EL (cell line): ENCODE measurements at regions not wholly inside any gene's neighbourhood (a gene's known extent, or its start where the extent isn't known, plus 50 kb on each side); places are given as distances from the start of the nearest gene placed in this dataset.
A peak's percentile ranks its signal among the peaks of the same experiment; 100 is the strongest.
"Not testable (repeated sequence)": the region's sequence is repeated elsewhere in the genome, so short reads cannot be mapped to it uniquely, and the experiment has no call there.

ENCODE experiments used
- DNase-seq: peaks from one replicate; pipeline ENCODE4 v3.0.0-alpha.2; 2016

GRCh38 chr9:134531220-134531970, 110.2 kb upstream of the COL5A1 start:
- no peak for DNase-seq

- DNase-seq = no peak
Measured at GRCh38 chr9:134532084-134532483, 109.5 kb upstream of the COL5A1 start.

- DNase-seq = not testable (repeated sequence)
Measured at GRCh38 chr9:134532661-134533060, 108.9 kb upstream of the COL5A1 start.

DNA sequence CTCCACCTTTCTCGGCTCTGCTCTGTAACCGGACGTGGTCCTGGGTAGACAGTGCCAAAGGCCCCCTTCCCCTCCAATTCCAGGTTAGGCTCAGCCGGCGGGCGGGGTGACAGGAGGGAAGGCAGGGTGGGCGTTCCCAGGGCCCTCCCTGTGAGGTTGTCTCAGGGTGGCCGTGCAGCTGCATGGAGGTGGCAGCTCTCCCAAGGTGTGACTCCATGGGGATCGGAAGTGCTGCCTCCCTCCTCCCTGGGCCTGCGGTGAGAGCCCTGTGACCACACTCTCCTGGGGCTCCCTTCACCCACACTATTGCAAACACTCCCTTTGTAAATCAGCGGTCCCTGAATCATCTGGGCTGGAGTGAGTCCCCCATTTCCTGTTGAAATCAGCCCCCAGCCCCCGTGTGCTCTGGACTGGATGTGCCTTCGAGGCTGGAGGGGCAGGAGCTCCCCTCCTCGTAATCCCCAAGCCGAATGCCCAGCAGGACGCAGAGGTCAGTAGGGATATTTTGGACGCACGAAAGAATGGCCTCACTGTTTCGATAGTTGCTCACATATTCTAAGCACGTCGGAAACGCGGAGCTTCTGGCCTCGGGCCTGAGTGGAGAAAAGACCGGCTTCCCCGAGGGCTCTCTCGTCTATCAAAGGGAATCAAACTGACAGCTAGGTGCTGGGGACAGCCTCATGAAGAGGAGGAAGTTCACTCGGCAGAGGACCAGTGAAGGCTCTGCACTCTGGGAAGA, 107.6 kb upstream of the COL5A1 start:
- no peak for DNase-seq

DNA sequence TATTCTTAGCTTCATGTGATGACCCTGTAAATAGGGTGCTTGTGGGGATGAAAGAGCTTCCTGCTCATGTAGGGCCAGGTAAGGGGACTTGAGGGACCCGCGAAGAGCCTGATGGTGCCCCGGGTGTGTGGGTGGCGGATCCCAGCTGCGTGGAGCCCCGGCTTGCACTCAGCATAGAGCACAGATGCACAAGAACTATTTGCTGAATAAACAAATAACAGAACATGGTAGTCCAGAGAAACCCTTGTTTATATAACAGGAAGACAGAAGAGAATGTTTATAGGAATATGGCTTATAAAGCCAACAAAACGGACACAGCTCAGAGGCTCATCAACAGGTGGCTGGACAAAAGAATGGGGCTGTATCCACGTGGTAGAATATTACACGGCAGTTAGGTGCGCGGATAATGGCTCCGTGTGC, 106.9 kb upstream of the COL5A1 start:
- DNase-seq = no peak

GRCh38 chr9:134535171-134535570, 106.4 kb upstream of the COL5A1 start:
- DNase-seq = no peak

GRCh38 chr9:134536101-134536900, 105.3 kb upstream of the COL5A1 start:
- peak; percentile 89 for DNase-seq

GRCh38 chr9:134536931-134537330, 104.7 kb upstream of the COL5A1 start:
- no peak for DNase-seq

DNA sequence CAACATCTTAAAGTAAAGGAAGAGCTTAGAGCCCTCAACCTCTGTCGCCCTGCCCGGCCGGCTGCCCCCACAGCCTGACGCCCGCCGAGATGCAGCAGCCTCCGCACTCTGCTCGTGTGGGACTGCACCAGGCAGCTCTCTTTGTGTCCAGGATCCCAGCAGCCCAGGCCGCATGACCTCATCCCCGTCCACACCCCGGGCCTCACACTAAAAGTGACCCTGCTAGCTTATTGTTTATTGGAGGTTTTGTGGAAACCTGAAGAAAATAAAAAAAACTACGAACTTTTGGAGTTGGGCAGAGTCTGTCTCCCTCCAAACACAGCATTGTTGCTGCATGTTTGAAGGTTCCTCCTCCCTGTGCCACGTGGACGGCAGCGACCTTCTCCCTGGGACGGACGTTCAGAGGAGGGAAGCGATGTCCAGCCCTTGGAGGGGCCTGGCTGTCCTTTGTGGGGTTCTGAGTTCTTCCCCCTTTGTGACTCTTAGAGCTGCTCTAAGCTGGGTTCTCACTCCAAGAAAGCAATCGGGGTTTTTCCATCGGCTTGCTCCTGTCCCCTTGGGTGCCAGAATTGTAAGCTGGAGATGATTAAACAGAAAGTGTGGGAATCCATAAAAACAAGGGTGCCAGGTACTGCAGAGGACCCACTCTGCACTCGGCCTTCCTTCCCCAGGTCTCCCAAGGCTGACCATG, 103.5 kb upstream of the COL5A1 start:
- DNase-seq = no peak

- DNase-seq = no peak
Measured at GRCh38 chr9:134538856-134539566, 102.6 kb upstream of the COL5A1 start.

DNA sequence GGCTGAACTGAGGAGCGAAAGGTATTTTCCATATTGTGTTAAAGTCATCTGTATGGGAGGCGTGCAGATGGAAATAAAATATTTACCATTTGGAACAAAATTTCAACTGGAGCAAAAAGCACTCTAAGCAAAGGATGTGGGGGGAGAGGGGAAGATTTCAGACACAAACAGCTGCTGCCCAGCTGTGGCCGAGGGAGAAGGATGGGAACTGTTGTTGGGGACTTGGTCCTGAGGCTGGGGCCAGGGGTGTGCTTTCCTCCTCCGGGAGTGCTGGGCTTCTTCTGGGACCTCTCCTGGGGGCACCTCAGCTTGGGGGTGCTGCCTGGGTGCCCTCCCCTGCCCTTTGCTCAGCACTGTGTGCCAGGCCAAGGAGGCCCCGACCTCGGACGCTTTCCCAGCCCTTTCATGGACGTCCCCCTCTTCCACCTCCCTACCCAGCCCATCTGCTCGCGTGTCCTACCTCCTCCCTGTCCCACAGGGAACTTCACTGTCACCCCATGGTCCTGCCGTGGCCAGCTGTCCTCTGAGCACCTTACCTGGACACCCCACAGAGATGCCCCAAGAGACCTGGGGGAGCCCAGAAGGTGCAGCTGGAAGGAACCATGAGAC, 101.9 kb upstream of the COL5A1 start:
- no peak for DNase-seq

DNA sequence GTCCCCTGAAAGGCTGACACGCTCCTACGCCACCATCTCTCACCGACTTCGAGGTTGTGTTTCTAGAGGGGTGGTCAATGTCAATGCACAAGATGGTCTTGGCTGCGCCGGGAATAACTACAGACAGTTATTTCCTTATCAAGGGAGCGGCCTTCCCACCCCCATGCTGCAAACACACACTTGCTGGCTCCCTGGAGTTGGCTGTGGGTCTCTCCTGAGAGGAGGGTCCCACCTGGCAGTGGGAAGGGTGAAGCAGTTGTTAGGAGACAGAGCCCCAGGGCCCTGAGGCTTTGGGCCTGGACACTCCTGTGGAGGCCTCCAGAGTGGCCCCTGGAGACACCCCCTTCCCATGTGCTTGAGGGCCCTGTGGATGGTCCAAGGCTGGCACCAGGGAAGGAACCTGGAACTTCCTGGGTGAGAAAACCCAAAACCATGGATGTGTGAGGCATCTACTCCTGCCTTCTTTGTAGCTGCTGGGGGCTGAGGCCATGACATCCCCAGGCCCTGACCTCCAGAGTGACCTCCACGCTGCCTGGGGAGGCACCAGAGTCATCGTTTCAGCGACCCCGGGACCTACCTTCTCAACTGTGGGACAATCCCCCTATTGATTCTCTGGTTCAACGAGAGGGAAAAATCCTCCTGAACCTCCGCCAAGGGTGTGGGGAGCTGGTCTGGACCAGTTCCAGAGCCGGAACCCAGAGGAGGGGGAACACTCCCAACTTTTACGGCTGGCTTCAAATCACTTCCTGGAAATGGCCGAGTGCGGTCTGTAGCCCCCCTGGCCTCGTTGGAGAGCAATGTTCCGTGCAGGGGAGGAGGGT, 101.1 kb upstream of the COL5A1 start:
- no peak for DNase-seq

GRCh38 chr9:134541097-134541747, 100.4 kb upstream of the COL5A1 start:
- DNase-seq = no peak

GRCh38 chr9:134544388-134545214, 97.0 kb upstream of the COL5A1 start:
- peak; percentile 87 for DNase-seq

- DNase-seq = no peak
Measured at GRCh38 chr9:134545215-134545542, 96.4 kb upstream of the COL5A1 start.

DNA sequence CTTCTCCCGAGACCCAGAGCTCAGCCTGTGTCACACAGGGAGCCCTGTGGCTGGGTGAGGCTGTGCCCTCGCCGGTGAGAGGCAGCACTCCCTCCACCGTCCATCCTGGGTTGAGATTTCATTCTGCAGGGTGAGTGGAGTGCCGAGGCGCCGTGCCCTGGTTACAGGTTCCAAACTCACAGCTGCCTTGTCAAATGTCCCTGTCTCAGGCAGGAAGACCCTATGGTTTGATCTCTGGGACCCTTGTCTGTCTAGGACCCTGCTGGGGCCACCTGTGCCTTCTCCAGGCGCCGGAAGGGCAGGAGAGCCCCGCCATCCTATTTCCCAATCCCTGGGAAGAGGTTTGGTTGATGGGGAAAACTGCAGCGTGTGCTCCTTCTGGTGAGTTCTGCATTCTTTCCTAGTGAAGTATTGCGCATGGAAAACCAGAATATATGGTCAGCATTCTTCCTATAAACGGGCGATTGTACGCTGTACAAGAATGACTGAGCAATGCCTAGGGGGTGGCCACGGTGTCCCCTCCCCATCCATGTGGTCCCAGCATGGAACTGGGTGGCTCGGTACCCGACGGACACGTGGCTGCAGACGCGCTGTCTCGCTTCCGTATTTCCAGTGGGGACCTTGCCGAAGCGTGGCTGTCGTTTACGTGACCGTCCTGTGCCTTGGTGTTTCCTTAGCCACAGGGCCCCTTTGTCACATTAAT, 95.9 kb upstream of the COL5A1 start:
- DNase-seq = peak; percentile 84

- DNase-seq = no peak
Measured at GRCh38 chr9:134546246-134546731, 95.3 kb upstream of the COL5A1 start.

DNA sequence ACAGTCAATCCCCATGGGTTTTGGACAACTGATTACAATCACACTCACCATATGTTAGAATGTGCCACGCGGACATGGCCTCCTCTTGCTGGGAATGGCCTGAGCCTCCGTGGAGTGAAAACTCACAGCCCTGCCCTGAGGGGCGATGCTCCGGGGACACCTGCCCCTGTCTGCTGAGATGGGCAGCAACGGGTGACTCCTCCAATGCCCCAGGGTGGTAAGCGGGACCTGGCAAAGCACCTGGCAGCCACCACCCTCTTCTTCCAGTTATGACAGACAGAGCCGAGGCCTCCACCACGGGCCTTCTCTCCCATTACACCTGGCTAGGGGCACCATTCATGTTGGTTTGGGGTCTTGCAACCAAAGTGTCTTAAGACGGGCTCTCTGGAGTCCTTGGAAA, 94.9 kb upstream of the COL5A1 start:
- DNase-seq = no peak
